ENCODE measurements at regions not wholly inside any gene's neighbourhood (a gene's known extent, or its start where the extent isn't known, plus 50 kb on each side); places are given as distances from the start of the nearest gene placed in this dataset.
A peak's percentile ranks its signal among the peaks of the same experiment; 100 is the strongest.

DNA sequence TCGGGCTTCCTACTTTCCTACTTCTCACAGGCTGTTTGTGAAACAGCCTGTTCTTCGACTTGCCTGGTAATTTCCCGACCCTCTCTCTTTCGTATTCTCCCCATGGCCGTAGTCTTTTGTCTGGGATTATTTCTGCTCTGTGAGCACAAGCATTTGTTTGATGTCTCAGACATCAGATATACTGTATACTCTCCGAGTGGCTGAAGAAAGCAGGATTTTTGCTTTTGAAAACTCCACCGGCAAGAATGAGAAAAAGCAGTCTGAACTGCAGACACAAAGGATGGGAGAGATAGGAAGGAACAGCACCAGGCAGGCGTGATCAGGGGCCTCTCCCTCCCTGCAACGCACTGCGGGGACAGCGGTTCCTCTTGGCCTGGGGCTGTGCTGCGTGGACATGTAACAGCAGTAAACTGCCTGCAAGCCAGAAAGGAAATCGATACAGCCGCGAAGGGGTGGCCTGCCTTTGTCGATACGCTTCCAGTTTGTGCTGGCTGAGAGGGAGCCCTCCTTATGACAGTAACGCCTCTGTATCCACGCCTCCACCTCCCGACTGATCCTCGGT, 313.9 kb upstream of the TLE4 start:
- no peak overlapping the region for H3K4me3 Mint-ChIP-seq
- Histone ChIP-seq H3K4me3 (no peak overlapping the region), H3K27me3 (no peaks in the 10 kb centered on the region)

DNA sequence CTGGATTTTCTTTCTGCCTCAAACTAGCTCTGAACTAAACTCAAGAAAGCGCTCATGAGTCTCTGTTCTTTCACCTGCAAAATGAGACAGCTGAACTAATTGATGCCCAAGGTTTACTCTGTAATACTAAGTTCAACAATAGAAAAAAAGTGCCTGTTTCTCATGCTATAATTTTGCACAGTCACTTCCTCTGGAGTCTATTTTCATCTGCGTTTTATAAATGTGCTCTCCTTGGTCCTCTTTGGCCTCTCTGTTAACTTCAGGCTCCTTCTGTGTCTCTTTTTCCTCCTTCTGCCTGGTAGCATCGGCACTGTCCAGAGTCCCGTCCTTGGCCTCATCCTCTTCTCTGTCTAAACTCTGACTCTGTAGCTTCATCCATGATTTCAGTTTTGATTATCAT, 311.9 kb upstream of the TLE4 start:
- Histone ChIP-seq H3K4me3 (no peak overlapping the region), H3K4me2 (no peak overlapping the region), H2AFZ (replicated peaks) (no peak overlapping the region), H3K27ac (no peak overlapping the region), H3F3A (ENCODE audit: low read depth) (peaks cover 37% of the 10 kb centered on the region), H3K27me3 (no peaks in the 10 kb centered on the region), H3K79me2 (ENCODE audit: low read depth) (no peaks in the 10 kb centered on the region), H4K20me1 (ENCODE audit: low read depth) (no peaks in the 10 kb centered on the region), H3K9ac (no peak overlapping the region), H3K4me1 (peaks cover 53% of the 10 kb centered on the region), H3K36me3 (no peaks in the 10 kb centered on the region), H3K9me3 (ENCODE audit: low read depth) (no peaks in the 10 kb centered on the region)
- Mint-ChIP-seq H3K9me3 (peaks cover 12% of the 10 kb centered on the region), H3K4me1 (peaks cover 9% of the 10 kb centered on the region), H3K36me3 (peaks cover 1% of the 10 kb centered on the region), H3K27ac (no peak overlapping the region), H3K4me3 (no peak overlapping the region), H3K27me3 (ENCODE audit: insufficient read depth, low read depth) (peaks cover 21% of the 10 kb centered on the region)
- TF ChIP-seq EZH2phosphoT487 (IDR thresholded peaks at IDR 0.05) (no peak), EZH2 (IDR thresholded peaks at IDR 0.05) (no peak)
- TF ChIP-seq, protein P1, sequence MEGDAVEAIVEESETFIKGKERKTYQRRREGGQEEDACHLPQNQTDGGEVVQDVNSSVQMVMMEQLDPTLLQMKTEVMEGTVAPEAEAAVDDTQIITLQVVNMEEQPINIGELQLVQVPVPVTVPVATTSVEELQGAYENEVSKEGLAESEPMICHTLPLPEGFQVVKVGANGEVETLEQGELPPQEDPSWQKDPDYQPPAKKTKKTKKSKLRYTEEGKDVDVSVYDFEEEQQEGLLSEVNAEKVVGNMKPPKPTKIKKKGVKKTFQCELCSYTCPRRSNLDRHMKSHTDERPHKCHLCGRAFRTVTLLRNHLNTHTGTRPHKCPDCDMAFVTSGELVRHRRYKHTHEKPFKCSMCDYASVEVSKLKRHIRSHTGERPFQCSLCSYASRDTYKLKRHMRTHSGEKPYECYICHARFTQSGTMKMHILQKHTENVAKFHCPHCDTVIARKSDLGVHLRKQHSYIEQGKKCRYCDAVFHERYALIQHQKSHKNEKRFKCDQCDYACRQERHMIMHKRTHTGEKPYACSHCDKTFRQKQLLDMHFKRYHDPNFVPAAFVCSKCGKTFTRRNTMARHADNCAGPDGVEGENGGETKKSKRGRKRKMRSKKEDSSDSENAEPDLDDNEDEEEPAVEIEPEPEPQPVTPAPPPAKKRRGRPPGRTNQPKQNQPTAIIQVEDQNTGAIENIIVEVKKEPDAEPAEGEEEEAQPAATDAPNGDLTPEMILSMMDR (IDR thresholded peaks at IDR 0.05): no peak
- DNase-seq (ENCODE audit: low spot score): no peak

More for the DNA sequence above, 313.9 kb upstream of the TLE4 start:
- DNase-seq (ENCODE audit: low spot score): peak; percentile 30
- H3K4me2 ChIP-seq: peak overlapping the region; percentile 32
- no peak overlapping the region for H3K9ac ChIP-seq
- peaks cover 37% of the 10 kb centered on the region for H3F3A ChIP-seq (ENCODE audit: low read depth)
- H3K27me3 Mint-ChIP-seq (ENCODE audit: insufficient read depth, low read depth): peaks cover 18% of the 10 kb centered on the region
- no peak overlapping the region for H3K27ac Mint-ChIP-seq
- no peak overlapping the region for H2AFZ ChIP-seq (replicated peaks)
- H3K9me3 ChIP-seq (ENCODE audit: low read depth): no peaks in the 10 kb centered on the region
- peak overlapping the region; percentile 31 for H3K27ac ChIP-seq
- H4K20me1 ChIP-seq (ENCODE audit: low read depth): no peaks in the 10 kb centered on the region
- H3K79me2 ChIP-seq (ENCODE audit: low read depth): no peaks in the 10 kb centered on the region
- H3K36me3 ChIP-seq: no peaks in the 10 kb centered on the region
- peaks cover 9% of the 10 kb centered on the region for H3K9me3 Mint-ChIP-seq
- TF ChIP-seq EZH2 (IDR thresholded peaks at IDR 0.05): no peak
- TF ChIP-seq, protein P1 (IDR thresholded peaks at IDR 0.05): no peak
- no peak for TF ChIP-seq EZH2phosphoT487 (IDR thresholded peaks at IDR 0.05)
- peaks cover 12% of the 10 kb centered on the region for H3K4me1 Mint-ChIP-seq
- no peaks in the 10 kb centered on the region for H3K36me3 Mint-ChIP-seq
- peaks cover 49% of the 10 kb centered on the region for H3K4me1 ChIP-seq

DNA sequence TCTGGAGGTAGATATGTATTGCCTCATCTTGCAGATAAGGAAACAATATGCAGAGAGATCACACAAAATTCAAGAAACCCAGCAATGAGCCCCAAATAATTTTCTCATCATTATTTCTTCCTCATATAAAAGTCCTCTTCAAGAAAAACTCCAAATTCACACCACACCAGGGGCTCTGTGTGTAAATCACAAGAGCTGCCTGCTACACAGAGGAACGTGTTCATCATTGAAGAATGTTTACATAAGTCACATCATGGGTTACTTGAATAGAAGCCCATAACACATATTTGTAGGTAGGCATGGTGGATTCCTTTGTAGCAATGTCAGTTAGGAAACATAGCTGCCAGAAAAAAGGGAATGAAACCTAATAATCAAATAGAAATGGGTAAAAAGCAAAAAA, 308.1 kb upstream of the TLE4 start:
- H3F3A ChIP-seq (ENCODE audit: low read depth): peaks cover 3% of the 10 kb centered on the region
- H3K4me1 ChIP-seq: peaks cover 21% of the 10 kb centered on the region
- H3K36me3 ChIP-seq: no peaks in the 10 kb centered on the region
- Mint-ChIP-seq H3K9me3 (peaks cover 14% of the 10 kb centered on the region), H3K4me3 (no peak overlapping the region), H3K27me3 (ENCODE audit: insufficient read depth, low read depth) (peaks cover 26% of the 10 kb centered on the region), H3K4me1 (peaks cover 7% of the 10 kb centered on the region), H3K36me3 (peaks cover 1% of the 10 kb centered on the region), H3K27ac (no peak overlapping the region)
- H3K9me3 ChIP-seq (ENCODE audit: low read depth): no peaks in the 10 kb centered on the region
- H3K27me3 ChIP-seq: no peaks in the 10 kb centered on the region
- no peak overlapping the region for H2AFZ ChIP-seq (replicated peaks)
- no peak overlapping the region for H3K4me2 ChIP-seq
- H3K9ac ChIP-seq: no peak overlapping the region
- no peak for DNase-seq (ENCODE audit: low spot score)
- TF ChIP-seq, protein P1 (IDR thresholded peaks at IDR 0.05): no peak
- TF ChIP-seq EZH2 (IDR thresholded peaks at IDR 0.05) (no peak), EZH2phosphoT487 (IDR thresholded peaks at IDR 0.05) (no peak)
- H3K79me2 ChIP-seq (ENCODE audit: low read depth): no peaks in the 10 kb centered on the region
- no peak overlapping the region for H3K4me3 ChIP-seq
- H4K20me1 ChIP-seq (ENCODE audit: low read depth): no peaks in the 10 kb centered on the region
- no peak overlapping the region for H3K27ac ChIP-seq
